OCI-LY7 (cell line): ENCODE measurements at regions not wholly inside any gene's neighbourhood (a gene's known extent, or its start where the extent isn't known, plus 50 kb on each side); places are given as distances from the start of the nearest gene placed in this dataset.

Source experiments
- BruUV-seq: library from RNA; stranded (reverse); fragments of 400-500 nt; replicated peaks from 2 replicates; lab custom pipeline; 2021; lab: Mats Ljungman, UMichigan
- CTCF ChIA-PET: fragments of 300-600 bp; sonication (Branson Sonifier 250); formaldehyde crosslinking; loops from one replicate; lab custom pipeline; 2022; ENCODE audit warnings: antibody characterized with exemption; ENCODE audit not compliant: unreplicated experiment; lab: Charles Lee
- POLR2A ChIA-PET: fragments of 300-600 bp; sonication (Branson Sonifier 250); formaldehyde crosslinking; loops from one replicate; lab custom pipeline; 2022; ENCODE audit warnings: antibody characterized with exemption; lab: Charles Lee
- DNase-seq: peaks from one replicate; pipeline ENCODE4 v3.0.0-alpha.2; 2015; ENCODE audit warnings: low spot score
- H2AFZ ChIP-seq: fragments of 200-600 bp; sonication (generic), shearing (Covaris generic); 2 replicates; pipeline ENCODE4 v1.6.1; 2014; ENCODE audit warnings: mild to moderate bottlenecking, antibody characterized with exemption, low read length, moderate library complexity
- H3K27ac ChIP-seq: fragments of 200-600 bp; sonication (generic); 2 replicates; pipeline ENCODE4 v1.5.1; 2014; ENCODE audit warnings: mixed run types, low read depth, mild to moderate bottlenecking, moderate library complexity, low read length, inconsistent platforms; ENCODE audit not compliant: poor library complexity, severe bottlenecking
- H3K36me3 ChIP-seq: fragments of 200-600 bp; sonication (generic); 2 replicates; pipeline ENCODE4 v1.6.1; 2014; ENCODE audit warnings: mild to moderate bottlenecking, antibody characterized with exemption, low read length, moderate library complexity, mixed read lengths; ENCODE audit not compliant: insufficient read depth
- H3K4me1 ChIP-seq: fragments of 200-600 bp; sonication (generic); 2 replicates; pipeline ENCODE4 v1.5.1; 2014; ENCODE audit warnings: mild to moderate bottlenecking, low read length; ENCODE audit not compliant: insufficient read depth, poor library complexity, severe bottlenecking
- H3K4me2 ChIP-seq: fragments of 200-600 bp; sonication (generic); 2 replicates; pipeline ENCODE4 v1.6.1; 2014; ENCODE audit warnings: mild to moderate bottlenecking, low read length
- H3K4me3 ChIP-seq: fragments of 200-600 bp; sonication (generic); 2 replicates; pipeline ENCODE4 v1.5.1; 2014; ENCODE audit warnings: mild to moderate bottlenecking, low read depth, low read length; ENCODE audit not compliant: poor library complexity, severe bottlenecking
- H3K79me2 ChIP-seq: fragments of 200-600 bp; sonication (generic); 2 replicates; pipeline ENCODE4 v1.6.1; 2016; ENCODE audit warnings: low read depth, mild to moderate bottlenecking, low read length, moderate library complexity, mixed read lengths; ENCODE audit not compliant: insufficient read depth
- H3K9me2 ChIP-seq: fragments of 200-600 bp; sonication (generic); 2 replicates; pipeline ENCODE4 v1.6.1; 2016; ENCODE audit warnings: mild to moderate bottlenecking, low read length, mixed read lengths; ENCODE audit not compliant: insufficient read depth
- H3K9me3 ChIP-seq: fragments of 200-600 bp; sonication (generic); 2 replicates; pipeline ENCODE4 v1.6.1; 2014; ENCODE audit warnings: mild to moderate bottlenecking, mixed run types, low read length, mixed read lengths
- H4K20me1 ChIP-seq: fragments of 200-600 bp; sonication (generic); 2 replicates; pipeline ENCODE4 v1.6.1; 2014; ENCODE audit warnings: mild to moderate bottlenecking, antibody characterized with exemption, low read length, moderate library complexity, mixed read lengths; ENCODE audit not compliant: insufficient read depth
- CTCF ChIP-seq: fragments of 200-600 bp; sonication (generic); conservative IDR thresholded peaks from 2 replicates; pipeline ENCODE4 v1.5.1; 2014; ENCODE audit warnings: mild to moderate bottlenecking, antibody characterized with exemption, low read length, moderate library complexity, mixed read lengths
- EZH2phosphoT487 ChIP-seq: fragments of 200-600 bp; sonication (generic); IDR thresholded peaks from 2 replicates; pipeline ENCODE4 v1.6.1; 2018; ENCODE audit warnings: low read depth, borderline replicate concordance, mild to moderate bottlenecking, mixed run types, antibody characterized with exemption, low read length, moderate library complexity, mixed read lengths
- intact Hi-C: fragments of 100-400 bp; cut with micrococcal nuclease; formaldehyde crosslinking; loops from one replicate; pipeline ENCODE4 v1.10.0; 2022; ENCODE audit not compliant: unreplicated experiment

- Histone ChIP-seq H3K36me3 (no peaks in the 10 kb centered on the region), H2AFZ (no peak overlapping the region), H3K4me1 (no peaks in the 10 kb centered on the region), H3K4me2 (no peak overlapping the region), H3K9me2 (no peaks in the 10 kb centered on the region), H3K9me3 (no peaks in the 10 kb centered on the region), H4K20me1 (no peaks in the 10 kb centered on the region), H3K79me2 (no peaks in the 10 kb centered on the region), H3K4me3 (no peak overlapping the region), H3K27ac (no peak overlapping the region)
- BruUV-seq = no TSS peak
- TF ChIP-seq EZH2phosphoT487 = no peak
- no peak for TF ChIP-seq CTCF
- no peak for DNase-seq
- POLR2A ChIA-PET = no interaction called here
- CTCF ChIA-PET = no interaction called here
- intact Hi-C loops = no loop called here
Observed at GRCh38 chr14:43647302-43647701, 859.8 kb downstream of the FSCB start.

- Histone ChIP-seq H3K27ac (no peak overlapping the region), H3K4me3 (no peak overlapping the region), H2AFZ (no peak overlapping the region), H3K9me2 (no peaks in the 10 kb centered on the region), H3K4me1 (no peaks in the 10 kb centered on the region), H4K20me1 (no peaks in the 10 kb centered on the region), H3K36me3 (no peaks in the 10 kb centered on the region), H3K79me2 (no peaks in the 10 kb centered on the region), H3K9me3 (no peaks in the 10 kb centered on the region), H3K4me2 (no peak overlapping the region)
- no peak for DNase-seq
- no TSS peak for BruUV-seq
- intact Hi-C loops = no loop called here
- ChIA-PET CTCF (no interaction called here), POLR2A (interaction anchor here (0.6 kb wide), 1 partner anchor 15 kb away, joined by 5 read pairs; no protein-coding TSS in a partner anchor)
- TF ChIP-seq CTCF (no peak), EZH2phosphoT487 (no peak)
Observed at GRCh38 chr14:43640718-43641267, 866.3 kb downstream of the FSCB start.

- Histone ChIP-seq H3K4me3 (no peak overlapping the region), H3K79me2 (no peaks in the 10 kb centered on the region), H3K4me1 (no peaks in the 10 kb centered on the region), H3K4me2 (no peak overlapping the region), H4K20me1 (no peaks in the 10 kb centered on the region), H3K9me3 (no peaks in the 10 kb centered on the region), H3K36me3 (no peaks in the 10 kb centered on the region), H3K9me2 (no peaks in the 10 kb centered on the region), H3K27ac (no peak overlapping the region), H2AFZ (no peak overlapping the region)
- POLR2A ChIA-PET = no interaction called here
- intact Hi-C loops = no loop called here
- no TSS peak for BruUV-seq
- no peak for DNase-seq
- TF ChIP-seq CTCF = no peak
- TF ChIP-seq EZH2phosphoT487 = no peak
- CTCF ChIA-PET = no interaction called here
Observed at GRCh38 chr14:43625294-43625693, 881.8 kb downstream of the FSCB start.
